Psoas muscle (tissue), 7 donors: ENCODE measurements at regions not wholly inside any gene's neighbourhood (a gene's known extent, or its start where the extent isn't known, plus 50 kb on each side); places are given as distances from the start of the nearest gene placed in this dataset.

ENCODE experiments used
- ATAC-seq, 4 donors: fragments of 200-7000 bp; cut with Tn5 transposase; one replicate each; pipeline ENCODE4 v1.9.1; 2020; ENCODE audit warnings: moderate library complexity in 3 of 4, mild to moderate bottlenecking in 2 of 4
- DNase-seq, 2 donors: peaks; one replicate each; pipeline ENCODE4 v3.0.0-alpha.2; 2020
- H3K27ac ChIP-seq: fragments of 200-600 bp; one replicate; pipeline ENCODE4 v1.8.0; 2022
- H3K27me3 ChIP-seq, 3 donors: fragments of 200-600 bp in 1 of 3; one replicate each; pipeline versions ENCODE4 v1.6.1 to v1.8.0; 2013 to 2022; ENCODE audit warnings: low read length in 2 of 3, mild to moderate bottlenecking in 2 of 3, moderate library complexity in 1 of 3; ENCODE audit not compliant: insufficient read depth in 3 of 3
- H3K36me3 ChIP-seq, 2 donors: fragments of 200-600 bp in 1 of 2; one replicate each; pipeline versions ENCODE4 v1.6.1 to v1.8.0; 2013 to 2022; ENCODE audit warnings: low read depth in 1 of 2, mild to moderate bottlenecking in 1 of 2, moderate library complexity in 1 of 2; ENCODE audit not compliant: insufficient read depth in 1 of 2
- H3K4me1 ChIP-seq: fragments of 200-600 bp; one replicate; pipeline ENCODE4 v1.8.0; 2022
- H3K4me3 ChIP-seq: fragments of 200-600 bp; one replicate; pipeline ENCODE4 v1.8.0; 2022; ENCODE audit warnings: mild to moderate bottlenecking
- H3K9me3 ChIP-seq: fragments of 200-600 bp; one replicate; pipeline ENCODE4 v1.8.0; 2022
- CTCF ChIP-seq: fragments of 200-600 bp; IDR thresholded peaks from one replicate; pipeline ENCODE4 v1.8.0; 2022; ENCODE audit warnings: antibody characterized with exemption
- WGBS, 3 donors: extraction: QIAGEN DNeasy Blood & Tissue Kit; methylation state at CpG; one replicate each; pipeline versions ENCODE4 v1.1.6 to v1.1.7; 2013; 5-methylcytosine and 5-hydroxymethylcytosine counted together
- intact Hi-C, 2 donors: fragments of 100-400 bp; cut with DNase I; formaldehyde crosslinking; loops; one replicate each; pipeline versions ENCODE4 v1.11.0 to v1.14.2; 2022
- donor health status: healthy with polysubstance abuse.
- donor health status: DM: no; HTN: no; CAD: no; lungs with moderate emphysema.
- donor health status: Bipolar disorder and iron deficiency.
- donor health status: healthy.
- donor health status: DM: yes; HTN: yes; CAD: no.
- donor health status: DM: no; HTN: no; CAD: no.
- donor health status: DM: yes; HTN: yes; CAD: no.

- intact Hi-C loops: no loop called here
- Histone ChIP-seq H3K9me3 (peaks cover 3% of the 10 kb centered on the region), H3K4me1 (no peaks in the 10 kb centered on the region), H3K27me3 (no peaks in the 10 kb centered on the region), H3K27ac (no peak overlapping the region), H3K36me3 (no peaks in the 10 kb centered on the region), H3K4me3 (no peak overlapping the region)
- no peak for ATAC-seq
- no peak for DNase-seq
- no peak for TF ChIP-seq CTCF
- WGBS, 3 donors: 33 to 37% (median 33%) methylated on average over 5 of the region's 5 CpGs
These were observed 632.5 kb downstream of the SUCLG1 start for GRCh38 chr2:83826577-83826976.

GRCh38 chr2:83823229-83823628 is 635.9 kb downstream of the SUCLG1 start:
- WGBS, 3 donors: 51 to 71% (median 51%) methylated on average over 2 of the region's 2 CpGs
- Histone ChIP-seq H3K9me3 (peaks cover 3% of the 10 kb centered on the region), H3K4me1 (no peaks in the 10 kb centered on the region), H3K36me3 (no peaks in the 10 kb centered on the region), H3K27me3 (no peaks in the 10 kb centered on the region), H3K27ac (no peak overlapping the region), H3K4me3 (no peak overlapping the region)
- ATAC-seq (no peak), DNase-seq (no peak)
- intact Hi-C loops: no loop called here
- no peak for TF ChIP-seq CTCF

GRCh38 chr2:83817511-83817910 is 641.6 kb downstream of the SUCLG1 start:
- no peak for DNase-seq
- TF ChIP-seq CTCF: no peak
- intact Hi-C loops: no loop called here
- no peaks in the 10 kb centered on the region for H3K27me3 ChIP-seq
- H3K27ac ChIP-seq: no peak overlapping the region
- H3K36me3 ChIP-seq: no peaks in the 10 kb centered on the region
- 39 to 47% (median 45%) methylated on average over 3 of the region's 3 CpGs for WGBS, 3 donors
- no peak for ATAC-seq
- no peaks in the 10 kb centered on the region for H3K9me3 ChIP-seq
- no peaks in the 10 kb centered on the region for H3K4me1 ChIP-seq
- H3K4me3 ChIP-seq: no peak overlapping the region

GRCh38 chr2:83808878-83809277 is 650.2 kb downstream of the SUCLG1 start:
- TF ChIP-seq CTCF: no peak
- intact Hi-C loops: no loop called here
- WGBS, 3 donors: 90 to 96% (median 95%) methylated on average over 1 of the region's 1 CpG

GRCh38 chr2:83802604-83803003 is 656.5 kb downstream of the SUCLG1 start:
- 93 to 94% (median 93%) methylated on average over 10 of the region's 10 CpGs for WGBS, 3 donors
- Histone ChIP-seq H3K9me3 (no peaks in the 10 kb centered on the region), H3K27ac (no peak overlapping the region), H3K36me3 (no peaks in the 10 kb centered on the region), H3K4me1 (no peaks in the 10 kb centered on the region), H3K4me3 (no peak overlapping the region), H3K27me3 (no peaks in the 10 kb centered on the region)
- DNase-seq (no peak), ATAC-seq (no peak)
- no peak for TF ChIP-seq CTCF
- intact Hi-C loops: no loop called here

More at GRCh38 chr2:83808878-83809277, 650.2 kb downstream of the SUCLG1 start:
- Histone ChIP-seq H3K27ac (no peak overlapping the region), H3K36me3 (no peaks in the 10 kb centered on the region), H3K9me3 (no peaks in the 10 kb centered on the region), H3K4me3 (no peak overlapping the region), H3K4me1 (no peaks in the 10 kb centered on the region), H3K27me3 (no peaks in the 10 kb centered on the region)
- no peak for ATAC-seq
- no peak for DNase-seq
